Heart right ventricle (tissue), 16 donors: ENCODE measurements at regions not wholly inside any gene's neighbourhood (a gene's known extent, or its start where the extent isn't known, plus 50 kb on each side); places are given as distances from the start of the nearest gene placed in this dataset.

ENCODE experiments used
- ATAC-seq, 8 donors: fragments of 200-7000 bp; cut with Tn5 transposase; one replicate each; pipeline ENCODE4 v1.9.1; 2020; ENCODE audit warnings: mild to moderate bottlenecking in 8 of 8, moderate library complexity in 8 of 8, moderate number of reproducible peaks in 1 of 8
- DNase-seq, 2 donors: peaks; one replicate each; pipeline ENCODE4 v3.0.0-alpha.2; 2020
- H3K27ac ChIP-seq, 10 donors: fragments of 200-600 bp; sonication (generic) in 2 of 10; one replicate each; pipeline versions ENCODE4 v1.5.0 to v1.8.0; 2020 to 2022; ENCODE audit warnings: mild to moderate bottlenecking in 3 of 10
- H3K27me3 ChIP-seq, 7 donors: fragments of 200-600 bp; one replicate each; pipeline ENCODE4 v1.8.0; 2021 to 2022; ENCODE audit warnings: mild to moderate bottlenecking in 2 of 7
- H3K36me3 ChIP-seq, 9 donors: fragments of 200-600 bp; sonication (generic) in 1 of 9; one replicate each; pipeline versions ENCODE4 v1.5.0 to v1.8.0; 2020 to 2022; ENCODE audit warnings: mild to moderate bottlenecking in 2 of 9
- H3K4me1 ChIP-seq, 9 donors: fragments of 200-600 bp; sonication (generic) in 1 of 9; one replicate each; pipeline versions ENCODE4 v1.5.0 to v1.8.0; 2020 to 2022; ENCODE audit warnings: mild to moderate bottlenecking in 4 of 9
- H3K4me3 ChIP-seq, 10 donors: fragments of 200-600 bp; sonication (generic) in 2 of 10; one replicate each; pipeline versions ENCODE4 v1.5.0 to v1.8.0; 2020 to 2022; ENCODE audit warnings: mild to moderate bottlenecking in 7 of 10, moderate library complexity in 2 of 10
- H3K9me3 ChIP-seq, 11 donors: fragments of 200-600 bp in 10 of 11; sonication (generic) in 2 of 11; one replicate each; pipeline versions ENCODE4 v1.5.0 to v1.8.0; 2013 to 2022; ENCODE audit warnings: mild to moderate bottlenecking in 2 of 11, control low read depth in 1 of 11, moderate library complexity in 1 of 11
- WGBS, 2 donors: extraction: QIAGEN DNeasy Blood & Tissue Kit; methylation state at CpG; one replicate each; pipeline ENCODE4 v1.1.7; 2013; ENCODE audit warnings: inconsistent platforms in 1 of 2; 5-methylcytosine and 5-hydroxymethylcytosine counted together
- intact Hi-C, 10 donors: fragments of 100-400 bp; cut with DNase I; formaldehyde crosslinking; loops; one replicate each; pipeline versions ENCODE4 v1.11.1 to v1.14.2; 2022
- TF ChIP-seq, protein P1 (sequence below), 9 donors: fragments of 200-600 bp; sonication (generic) in 2 of 9; IDR thresholded peaks; one replicate each; pipeline versions ENCODE4 v1.5.0 to v1.8.0; 2021 to 2022; ENCODE audit warnings: antibody characterized with exemption in 9 of 9, mild to moderate bottlenecking in 5 of 9, moderate library complexity in 1 of 9
- donor health status: Arrhythmogenic right ventricular cardiomyopathy.
- donor health status: ischemic (EF 13 %, LVEDD 7.1; RV severe dilation, severe dysfunction).
- donor health status: healthy with polysubstance abuse.
- donor health status: DM: no; HTN: yes; CAD: no.
- donor health status: DM: no; HTN: no; CAD: no.
- donor health status: ischemic (EF 25% LVEDD 6.9; RV normal size, moderate dysfunction).
- donor health status: ischemic (EF 25% LVEDD 5.7; RV mildly dilated, moderate dysfunction).
- donor health status: healthy.
- donor health status: DM: yes; HTN: yes; CAD: no.
- donor health status: Ischemic cardiomyopathy.
- donor health status: ischemic (EF 35%, LVEDD 5.7; RV mildly dilated, moderate dysfunction).
- donor health status: nonischemic (EF 11% LVEDD 7.7; RV severe dilation, severe dysfunction).
- donor health status: DM: yes; HTN: yes; CAD: no.
- donor health status: PGD.
- donor health status: ischemic (EF 29% LVEDD 5.4; RV normal size, mild dysfunction).
- donor health status: nonischemic (EF 23%, LVEDD 6.1; RV moderate dilation, normal function).

DNA sequence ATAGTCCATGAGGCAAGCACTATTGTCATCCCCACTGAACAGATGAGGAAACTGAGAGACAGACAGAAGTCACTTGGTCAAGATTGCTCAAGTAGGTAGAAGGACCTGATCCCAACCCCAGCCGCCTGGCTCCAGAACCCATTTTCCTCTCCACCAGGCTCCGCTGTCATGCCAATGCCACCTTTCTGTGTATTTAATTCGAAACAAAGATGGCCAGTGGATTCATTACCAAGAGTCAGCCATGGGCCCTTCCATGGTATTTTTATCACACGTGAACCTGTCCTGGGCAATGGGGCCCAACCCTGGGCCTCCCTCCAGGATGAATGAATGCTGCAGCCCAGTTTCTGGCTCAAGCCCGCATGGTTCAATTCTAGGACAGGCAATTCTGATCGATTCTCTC, 673.4 kb downstream of the BCL11B start:
- ATAC-seq, result no peak
- H3K4me1 ChIP-seq, result no peaks in the 10 kb centered on the region
- DNase-seq, result no peak
- H3K36me3 ChIP-seq, result no peaks in the 10 kb centered on the region
- intact Hi-C loops, result no loop called here
- 86% methylated on average over 6 of the region's 6 CpGs for WGBS, 2 donors
- H3K27ac ChIP-seq, result no peak overlapping the region
- H3K4me3 ChIP-seq, result no peak overlapping the region
- TF ChIP-seq, protein P1, sequence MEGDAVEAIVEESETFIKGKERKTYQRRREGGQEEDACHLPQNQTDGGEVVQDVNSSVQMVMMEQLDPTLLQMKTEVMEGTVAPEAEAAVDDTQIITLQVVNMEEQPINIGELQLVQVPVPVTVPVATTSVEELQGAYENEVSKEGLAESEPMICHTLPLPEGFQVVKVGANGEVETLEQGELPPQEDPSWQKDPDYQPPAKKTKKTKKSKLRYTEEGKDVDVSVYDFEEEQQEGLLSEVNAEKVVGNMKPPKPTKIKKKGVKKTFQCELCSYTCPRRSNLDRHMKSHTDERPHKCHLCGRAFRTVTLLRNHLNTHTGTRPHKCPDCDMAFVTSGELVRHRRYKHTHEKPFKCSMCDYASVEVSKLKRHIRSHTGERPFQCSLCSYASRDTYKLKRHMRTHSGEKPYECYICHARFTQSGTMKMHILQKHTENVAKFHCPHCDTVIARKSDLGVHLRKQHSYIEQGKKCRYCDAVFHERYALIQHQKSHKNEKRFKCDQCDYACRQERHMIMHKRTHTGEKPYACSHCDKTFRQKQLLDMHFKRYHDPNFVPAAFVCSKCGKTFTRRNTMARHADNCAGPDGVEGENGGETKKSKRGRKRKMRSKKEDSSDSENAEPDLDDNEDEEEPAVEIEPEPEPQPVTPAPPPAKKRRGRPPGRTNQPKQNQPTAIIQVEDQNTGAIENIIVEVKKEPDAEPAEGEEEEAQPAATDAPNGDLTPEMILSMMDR (IDR thresholded peaks at IDR 0.05), result no peak
- peaks cover 0 to 23% (median 0%) of the 10 kb centered on the region in 11 donors for H3K9me3 ChIP-seq
- H3K27me3 ChIP-seq, result peaks cover 0 to 13% (median 0%) of the 10 kb centered on the region in 7 donors

DNA sequence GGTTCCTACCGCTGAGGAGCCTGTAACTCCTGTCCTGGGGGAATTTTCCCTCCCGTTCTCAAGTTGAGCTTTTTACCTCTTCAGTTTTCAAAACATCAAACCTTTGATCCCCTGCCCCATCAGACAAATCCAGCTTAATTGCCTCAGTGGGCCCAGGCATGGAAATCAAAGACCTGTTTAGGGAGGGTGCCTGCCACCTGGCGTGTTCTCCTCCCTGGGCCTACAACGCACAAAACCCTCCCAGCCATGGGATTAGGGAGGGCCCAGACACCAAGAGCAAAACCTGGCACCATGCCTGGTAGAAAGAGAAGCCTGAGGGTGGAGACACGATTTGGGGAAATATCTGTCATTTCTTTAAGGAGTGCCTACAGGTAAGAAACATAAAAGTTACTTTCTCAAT, 672.9 kb downstream of the BCL11B start:
- Histone ChIP-seq H3K4me1 (no peaks in the 10 kb centered on the region), H3K4me3 (no peak overlapping the region), H3K9me3 (peaks cover 0 to 23% (median 0%) of the 10 kb centered on the region in 11 donors), H3K36me3 (no peaks in the 10 kb centered on the region), H3K27ac (no peak overlapping the region), H3K27me3 (peaks cover 0 to 13% (median 0%) of the 10 kb centered on the region in 7 donors)
- TF ChIP-seq, protein P1 (IDR thresholded peaks at IDR 0.05), result no peak
- no peak for ATAC-seq
- WGBS, 2 donors, result 51 to 72% methylated on average over 5 of the region's 5 CpGs
- intact Hi-C loops, result no loop called here
- no peak for DNase-seq

DNA sequence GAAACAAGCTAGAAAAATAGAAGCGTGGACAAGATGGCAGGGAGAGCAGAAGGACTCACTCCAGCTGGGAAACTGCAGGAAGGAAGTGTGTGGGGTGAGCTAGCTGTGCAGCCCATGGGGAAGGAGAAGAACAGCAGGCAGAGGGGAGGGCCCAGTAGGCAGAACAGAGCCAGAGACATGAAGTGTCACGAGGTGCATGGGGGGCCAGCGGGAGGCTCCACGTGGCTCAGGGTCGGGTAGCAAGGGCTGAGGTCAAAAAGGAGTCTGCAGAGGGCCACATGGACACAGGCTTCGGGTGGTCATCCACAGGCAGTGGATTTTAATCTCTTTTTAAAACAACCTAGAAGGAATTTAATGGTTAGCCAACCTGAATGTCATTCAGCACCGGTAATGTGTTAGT, 669.0 kb downstream of the BCL11B start:
- Histone ChIP-seq H3K27me3 (peaks cover 0 to 16% (median 0%) of the 10 kb centered on the region in 7 donors), H3K4me3 (no peak overlapping the region), H3K36me3 (no peaks in the 10 kb centered on the region), H3K4me1 (no peaks in the 10 kb centered on the region), H3K9me3 (peaks cover 0 to 7% (median 0%) of the 10 kb centered on the region in 11 donors), H3K27ac (no peak overlapping the region)
- ATAC-seq (no peak), DNase-seq (no peak)
- TF ChIP-seq, protein P1 (IDR thresholded peaks at IDR 0.05), result no peak
- WGBS, 2 donors, result 49 to 57% methylated on average over 7 of the region's 7 CpGs
- intact Hi-C loops, result loop anchor here in 1 of 10 donors (1.0 kb wide), 1 partner anchor 37 kb away; no protein-coding TSS in a partner anchor

DNA sequence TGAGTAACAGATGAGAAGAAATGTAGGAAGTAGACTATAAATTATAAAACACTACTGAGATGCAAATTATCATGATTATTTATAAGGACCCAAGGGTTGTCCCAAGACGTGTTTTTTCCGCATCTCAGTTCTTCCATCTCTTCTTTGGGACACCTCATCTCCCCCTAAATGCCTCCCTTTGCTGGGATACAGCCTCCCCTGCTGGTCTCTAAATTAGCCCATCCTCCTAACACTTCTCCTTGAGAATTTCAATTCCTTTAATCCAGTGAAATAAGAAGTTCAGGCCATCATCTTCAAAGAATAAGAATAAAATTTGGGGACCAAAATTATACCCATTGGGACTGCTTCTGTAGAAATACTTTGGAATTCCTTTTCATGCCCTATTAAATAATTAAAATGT, 667.0 kb downstream of the BCL11B start:
- WGBS, 2 donors, result 82 to 86% methylated on average over 2 of the region's 2 CpGs
- intact Hi-C loops, result no loop called here
- no peaks in the 10 kb centered on the region for H3K36me3 ChIP-seq
- no peaks in the 10 kb centered on the region for H3K4me1 ChIP-seq
- TF ChIP-seq, protein P1 (IDR thresholded peaks at IDR 0.05), result no peak
- no peak overlapping the region for H3K27ac ChIP-seq
- H3K4me3 ChIP-seq, result no peak overlapping the region
- H3K9me3 ChIP-seq, result no peaks in the 10 kb centered on the region
- no peak for DNase-seq
- no peak for ATAC-seq
- peaks cover 0 to 9% (median 0%) of the 10 kb centered on the region in 7 donors for H3K27me3 ChIP-seq
